Vagina (tissue), 2 donors: ENCODE measurements at regions not wholly inside any gene's neighbourhood (a gene's known extent, or its start where the extent isn't known, plus 50 kb on each side); places are given as distances from the start of the nearest gene placed in this dataset.

Experiments
- POLR2A ChIP-seq, 2 donors: fragments of 450-650 bp; IDR thresholded peaks; one replicate each; pipeline ENCODE4 v1.6.1; 2017; ENCODE audit warnings: antibody characterized with exemption in 2 of 2, mild to moderate bottlenecking in 2 of 2, moderate library complexity in 2 of 2
- POLR2AphosphoS5 ChIP-seq, 2 donors: sonication (generic); formaldehyde crosslinking; IDR thresholded peaks; one replicate each; pipeline ENCODE4 v1.9.0; 2017; ENCODE audit warnings: antibody characterized with exemption in 2 of 2, mild to moderate bottlenecking in 2 of 2, low read depth in 1 of 2; ENCODE audit not compliant: insufficient read depth in 1 of 2
- TF ChIP-seq, protein P1 (sequence below), 3 experiments: fragments of 450-650 bp in 2 of 3; fragments of 200-600 bp in 1 of 3; sonication (generic) in 1 of 3; IDR thresholded peaks; one replicate each; pipeline ENCODE4 v1.5.1; 2017 to 2019; ENCODE audit warnings: antibody characterized with exemption in 3 of 3, mild to moderate bottlenecking in 2 of 3, moderate library complexity in 2 of 3

DNA sequence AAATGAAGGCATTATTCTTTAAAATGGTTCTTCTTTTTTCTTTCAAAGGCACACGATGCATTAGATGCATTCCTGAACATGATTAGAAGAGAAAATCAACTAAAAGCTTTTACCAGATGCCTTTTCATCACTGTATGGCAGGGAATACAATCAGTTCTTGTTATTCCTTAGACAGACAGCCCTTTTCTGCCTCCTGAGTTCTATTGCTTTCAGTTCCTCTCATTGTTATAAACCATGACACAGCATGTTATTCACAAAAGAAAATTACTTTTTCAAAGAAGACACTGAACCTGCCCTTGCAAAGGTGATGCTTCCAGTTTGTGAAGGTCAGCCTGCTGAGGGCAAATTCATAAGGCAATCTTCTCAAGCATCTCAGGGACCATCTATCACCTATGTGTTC lies 70.1 kb downstream of the FAM181B start:
- TF ChIP-seq POLR2A (IDR thresholded peaks at IDR 0.05) (no peak), POLR2AphosphoS5 (IDR thresholded peaks at IDR 0.05; ENCODE audit: insufficient read depth in 1 of 2, low read depth in 1 of 2) (no peak)
- TF ChIP-seq, protein P1, sequence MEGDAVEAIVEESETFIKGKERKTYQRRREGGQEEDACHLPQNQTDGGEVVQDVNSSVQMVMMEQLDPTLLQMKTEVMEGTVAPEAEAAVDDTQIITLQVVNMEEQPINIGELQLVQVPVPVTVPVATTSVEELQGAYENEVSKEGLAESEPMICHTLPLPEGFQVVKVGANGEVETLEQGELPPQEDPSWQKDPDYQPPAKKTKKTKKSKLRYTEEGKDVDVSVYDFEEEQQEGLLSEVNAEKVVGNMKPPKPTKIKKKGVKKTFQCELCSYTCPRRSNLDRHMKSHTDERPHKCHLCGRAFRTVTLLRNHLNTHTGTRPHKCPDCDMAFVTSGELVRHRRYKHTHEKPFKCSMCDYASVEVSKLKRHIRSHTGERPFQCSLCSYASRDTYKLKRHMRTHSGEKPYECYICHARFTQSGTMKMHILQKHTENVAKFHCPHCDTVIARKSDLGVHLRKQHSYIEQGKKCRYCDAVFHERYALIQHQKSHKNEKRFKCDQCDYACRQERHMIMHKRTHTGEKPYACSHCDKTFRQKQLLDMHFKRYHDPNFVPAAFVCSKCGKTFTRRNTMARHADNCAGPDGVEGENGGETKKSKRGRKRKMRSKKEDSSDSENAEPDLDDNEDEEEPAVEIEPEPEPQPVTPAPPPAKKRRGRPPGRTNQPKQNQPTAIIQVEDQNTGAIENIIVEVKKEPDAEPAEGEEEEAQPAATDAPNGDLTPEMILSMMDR (IDR thresholded peaks at IDR 0.05) = no peak
